HCT116 (cell line): ENCODE measurements at regions not wholly inside any gene's neighbourhood (a gene's known extent, or its start where the extent isn't known, plus 50 kb on each side); places are given as distances from the start of the nearest gene placed in this dataset.
"Not testable (repeated sequence)": the region's sequence is repeated elsewhere in the genome, so short reads cannot be mapped to it uniquely, and the experiment has no call there.

Source experiments
- ATAC-seq: fragments of 200-7000 bp; cut with Tn5 transposase; 2 replicates; pipeline ENCODE4 v1.9.1; 2020; ENCODE audit warnings: mild to moderate bottlenecking, moderate library complexity
- BruUV-seq: library from RNA; stranded (reverse); fragments of 400-500 nt; replicated peaks from 2 replicates; lab custom pipeline; 2021; lab: Mats Ljungman, UMichigan
- CTCF ChIA-PET: fragments of 300-600 bp; sonication (Branson Sonifier 250); formaldehyde crosslinking; loops from one replicate; lab custom pipeline; 2021; ENCODE audit warnings: antibody characterized with exemption; lab: Charles Lee
- POLR2A ChIA-PET: fragments of 300-600, 350-600 bp; sonication (Branson Sonifier 250); formaldehyde crosslinking; loops from one replicate; lab custom pipeline; 2021; ENCODE audit warnings: antibody characterized with exemption; lab: Charles Lee
- RAD21 ChIA-PET, 2 experiments: fragments of 300-600 bp; sonication (Branson Sonifier 250); formaldehyde crosslinking; loops; one replicate each; lab custom pipeline; 2023; ENCODE audit warnings: low total read pairs in 2 of 2; ENCODE audit not compliant: uncharacterized antibody in 2 of 2, unreplicated experiment in 2 of 2, low non-redundant PET in 1 of 2; lab: Charles Lee
- DNase-seq: peaks from one replicate; pipeline ENCODE4 v3.0.0-alpha.2; 2010; ENCODE audit warnings: low read depth, low spot score
- H2AFZ ChIP-seq: fragments of 200-600 bp; shearing (Covaris generic), sonication (generic); 2 replicates; pipeline ENCODE4 v1.6.1; 2017; ENCODE audit warnings: low read depth, mixed run types, mixed read lengths, antibody characterized with exemption, low read length; ENCODE audit not compliant: poor library complexity, severe bottlenecking
- H3K27ac ChIP-seq: 2 replicates; pipeline ENCODE4 v1.5.1; 2012; ENCODE audit warnings: low read depth, low read length
- H3K27me3 ChIP-seq: fragments of 200-600 bp; sonication (generic); 2 replicates; pipeline ENCODE4 v1.6.1; 2016; ENCODE audit warnings: mixed run types, low read length, mixed read lengths; ENCODE audit not compliant: insufficient read depth
- H3K36me3 ChIP-seq, 2 experiments: fragments of 200-500 bp in 1 of 2; fragments of 200-600 bp in 1 of 2; sonication (Bioruptor generic) in 1 of 2; sonication (generic) in 1 of 2; 2 replicates each; pipeline versions ENCODE4 v1.5.1 to v1.6.1; 2014 to 2016; ENCODE audit warnings: low read length in 2 of 2, inconsistent platforms in 1 of 2, mixed read lengths in 1 of 2, mixed run types in 1 of 2; ENCODE audit not compliant: insufficient read depth in 2 of 2, control insufficient read depth in 1 of 2
- H3K4me1 ChIP-seq, 2 experiments: fragments of 200-600 bp in 1 of 2; sonication (generic) in 1 of 2; 2 replicates each; pipeline versions ENCODE4 v1.5.1 to v1.6.1; 2012 to 2017; ENCODE audit warnings: low read length in 2 of 2, inconsistent platforms in 1 of 2, mild to moderate bottlenecking in 1 of 2, mixed read lengths in 1 of 2, mixed run types in 1 of 2, moderate library complexity in 1 of 2; ENCODE audit not compliant: insufficient read depth in 2 of 2, control insufficient read depth in 1 of 2
- H3K4me2 ChIP-seq: fragments of 200-600 bp; sonication (generic); 2 replicates; pipeline ENCODE4 v1.6.1; 2017; ENCODE audit warnings: mixed run types, low read length, mixed read lengths
- H3K4me3 ChIP-seq, 2 experiments: fragments of 200-600 bp in 1 of 2; sonication (generic) in 1 of 2; replicated peaks in 1 of 2; 2 replicates each; pipeline ENCODE4 v1.5.1; 2011 to 2016; ENCODE audit warnings: low read length in 2 of 2, control low read depth in 1 of 2, low read depth in 1 of 2, mild to moderate bottlenecking in 1 of 2, mixed read lengths in 1 of 2, mixed run types in 1 of 2
- H3K79me2 ChIP-seq: fragments of 200-600 bp; sonication (generic); 2 replicates; pipeline ENCODE4 v1.6.1; 2017; ENCODE audit warnings: mild to moderate bottlenecking, mixed run types, low read length, moderate library complexity, mixed read lengths; ENCODE audit not compliant: insufficient read depth
- H3K9ac ChIP-seq: fragments of 200-600 bp; sonication (generic); 2 replicates; pipeline ENCODE4 v1.6.1; 2016; ENCODE audit warnings: low read length, mixed read lengths
- H3K9me2 ChIP-seq: fragments of 200-600 bp; sonication (generic), shearing (Covaris generic); 2 replicates; pipeline ENCODE4 v1.6.1; 2017; ENCODE audit warnings: mixed run types, mild to moderate bottlenecking, moderate library complexity; ENCODE audit not compliant: insufficient read depth
- H3K9me3 ChIP-seq, 2 experiments: fragments of 200-500 bp in 1 of 2; fragments of 200-600 bp in 1 of 2; sonication (Bioruptor generic) in 1 of 2; sonication (generic) in 1 of 2; 2 replicates each; pipeline ENCODE4 v1.6.1; 2014 to 2017; ENCODE audit warnings: low read length in 2 of 2, mixed read lengths in 2 of 2, inconsistent platforms in 1 of 2, low read depth in 1 of 2, mild to moderate bottlenecking in 1 of 2, mixed run types in 1 of 2, moderate library complexity in 1 of 2; ENCODE audit not compliant: control insufficient read depth in 1 of 2, insufficient read depth in 1 of 2
- H4K20me1 ChIP-seq: fragments of 200-600 bp; sonication (generic), shearing (Covaris generic); 2 replicates; pipeline ENCODE4 v1.6.1; 2017; ENCODE audit warnings: mixed run types, mild to moderate bottlenecking, moderate library complexity; ENCODE audit not compliant: insufficient read depth
- EGR1 ChIP-seq: IDR thresholded peaks from 2 replicates; pipeline ENCODE4 v1.6.1; 2012; ENCODE audit warnings: low read depth
- EZH2phosphoT487 ChIP-seq: fragments of 200-600 bp; IDR thresholded peaks from 2 replicates; pipeline ENCODE4 v1.6.1; 2018; ENCODE audit warnings: antibody characterized with exemption, borderline replicate concordance
- POLR2A ChIP-seq: IDR thresholded peaks from 2 replicates; pipeline ENCODE4 v1.7.0; 2011; ENCODE audit warnings: borderline replicate concordance; ENCODE audit not compliant: insufficient read depth, insufficient read length; ENCODE audit errors: extremely low read depth
- POLR2AphosphoS5 ChIP-seq: IDR thresholded peaks from 2 replicates; pipeline ENCODE4 v1.6.1; 2011; ENCODE audit warnings: mild to moderate bottlenecking, low read depth, low read length, moderate library complexity
- REST ChIP-seq: IDR thresholded peaks from 2 replicates; pipeline ENCODE4 v1.6.1; 2012; ENCODE audit warnings: low read depth
- SIN3A ChIP-seq: IDR thresholded peaks from 2 replicates; pipeline ENCODE4 v1.6.1; 2012; ENCODE audit warnings: low read depth
- SRF ChIP-seq: IDR thresholded peaks from 2 replicates; pipeline ENCODE4 v1.6.1; 2012; ENCODE audit warnings: low read depth
- YY1 ChIP-seq: IDR thresholded peaks from 2 replicates; pipeline ENCODE4 v1.6.1; 2011; ENCODE audit warnings: low read length, low read depth, moderate library complexity, mild to moderate bottlenecking; ENCODE audit not compliant: insufficient replicate concordance; ENCODE audit errors: extremely low read depth
- ZFX ChIP-seq: fragments of 450-650 bp; IDR thresholded peaks from 2 replicates; pipeline ENCODE4 v1.6.1; 2017
- intact Hi-C: fragments of 100-400 bp; cut with micrococcal nuclease; formaldehyde crosslinking; loops from 2 replicates; pipeline ENCODE4 v1.10.0; 2022

- H3K36me3 ChIP-seq, H4K20me1 ChIP-seq, RAD21 ChIA-PET, ATAC-seq, BruUV-seq, H3K4me3 ChIP-seq, H2AFZ ChIP-seq, CTCF ChIA-PET, H3K4me2 ChIP-seq, H3K9me2 ChIP-seq, intact Hi-C loops, H3K27me3 ChIP-seq, H3K27ac ChIP-seq, H3K79me2 ChIP-seq, H3K9me3 ChIP-seq, DNase-seq, H3K9ac ChIP-seq, POLR2A ChIA-PET, H3K4me1 ChIP-seq: not testable (repeated sequence)
These were observed 92.6 kb upstream of the SLC1A4 start for GRCh38 chr2:64896572-64896971.

DNA sequence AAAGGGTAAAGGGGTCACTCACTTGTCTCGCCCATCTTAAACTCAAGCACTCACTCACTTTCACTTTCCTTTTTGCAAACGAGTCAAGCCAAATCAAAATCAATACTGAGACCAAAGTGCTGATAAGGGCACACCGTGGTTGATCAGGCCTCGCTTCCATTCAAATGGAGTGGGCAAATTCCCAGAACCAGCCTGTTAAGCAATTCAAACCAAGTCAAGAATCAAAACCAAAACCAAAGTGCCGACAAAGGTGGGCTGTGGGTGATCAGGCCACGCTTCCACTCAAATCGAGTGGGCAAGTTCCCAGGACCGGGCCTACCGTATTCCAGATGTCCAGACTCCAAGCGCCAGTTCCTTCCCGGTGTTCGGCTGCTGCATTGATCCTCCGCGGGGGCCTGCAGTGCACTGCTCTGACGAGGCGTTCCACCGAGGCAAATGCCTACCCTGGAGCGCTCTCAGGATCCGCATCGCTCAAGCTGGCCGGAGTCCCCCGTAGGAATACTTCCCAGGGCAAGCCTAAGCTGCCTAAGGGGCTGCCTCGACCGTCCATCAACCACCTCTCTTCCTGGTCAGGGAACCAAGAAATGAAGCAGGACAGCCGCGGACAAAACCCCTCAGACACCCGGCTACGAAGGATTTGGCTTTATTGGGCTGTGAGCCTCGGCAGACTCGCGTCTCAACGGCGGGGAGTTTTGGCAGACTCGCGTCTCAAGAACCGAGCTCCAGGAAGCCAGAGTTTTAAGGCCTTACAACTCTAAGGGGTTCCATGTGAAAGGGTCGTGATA, 89.9 kb upstream of the SLC1A4 start:
- CTCF ChIA-PET: no interaction called here
- no peak for DNase-seq
- RAD21 ChIA-PET: no interaction called here
- Histone ChIP-seq H2AFZ (no peak overlapping the region), H3K27me3 (no peaks in the 10 kb centered on the region), H3K9ac (no peak overlapping the region), H4K20me1 (no peaks in the 10 kb centered on the region), H3K27ac (no peak overlapping the region), H3K4me3 (no peak overlapping the region), H3K36me3 (no peaks in the 10 kb centered on the region), H3K9me3 (no peaks in the 10 kb centered on the region), H3K9me2 (no peaks in the 10 kb centered on the region), H3K4me1 (no peaks in the 10 kb centered on the region), H3K79me2 (no peaks in the 10 kb centered on the region), H3K4me2 (no peak overlapping the region)
- no peak for TF ChIP-seq POLR2A
- TF ChIP-seq EZH2phosphoT487: no peak
- TF ChIP-seq SIN3A: no peak
- TF ChIP-seq YY1: no peak
- no peak for TF ChIP-seq EGR1
- TF ChIP-seq POLR2AphosphoS5: no peak
- no peak for TF ChIP-seq SRF
- TF ChIP-seq ZFX: no peak
- TF ChIP-seq REST: no peak
- intact Hi-C loops: no loop called here
- BruUV-seq: no TSS peak
- POLR2A ChIA-PET: no interaction called here
- ATAC-seq: no peak

DNA sequence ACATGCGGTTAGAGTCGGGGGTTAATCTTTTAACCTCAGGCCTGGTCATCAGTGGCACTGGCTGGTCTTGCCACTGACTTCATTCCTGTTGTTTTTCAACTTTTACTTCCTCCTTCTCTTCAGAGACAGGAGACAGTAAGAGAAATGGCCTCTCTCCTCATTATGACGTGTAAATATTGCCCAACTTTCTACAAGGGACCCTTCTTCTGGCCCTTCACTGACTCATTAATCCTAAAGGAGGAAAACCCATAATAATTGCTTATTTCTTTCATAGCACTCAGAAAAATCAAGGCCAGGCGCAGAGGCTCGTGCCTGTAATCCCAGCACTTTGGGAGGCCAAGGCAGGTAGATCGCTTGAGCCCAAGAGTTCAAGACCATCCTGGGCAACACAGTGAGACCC, 89.3 kb upstream of the SLC1A4 start:
- H3K4me1 ChIP-seq, H3K79me2 ChIP-seq, RAD21 ChIA-PET, POLR2A ChIA-PET, H3K9ac ChIP-seq, H3K27me3 ChIP-seq, H3K4me2 ChIP-seq, H3K36me3 ChIP-seq, DNase-seq, H3K27ac ChIP-seq, ATAC-seq, BruUV-seq, intact Hi-C loops, CTCF ChIA-PET, H4K20me1 ChIP-seq, H2AFZ ChIP-seq, H3K9me3 ChIP-seq, H3K4me3 ChIP-seq, H3K9me2 ChIP-seq: not testable (repeated sequence)
